Stimulated activated naive CD8-positive, alpha-beta T cell treated with anti-CD3 and anti-CD28 coated beads, Interleukin-15, Interleukin-2, amounts not matched to agents 100 ng/mL and 50 ng/mL, for 24 hours (primary cell): ENCODE measurements at regions not wholly inside any gene's neighbourhood (a gene's known extent, or its start where the extent isn't known, plus 50 kb on each side); places are given as distances from the start of the nearest gene placed in this dataset.

Experiments used
- H3K27ac Mint-ChIP-seq: one replicate; pipeline ENCODE4 v1.8.0; 2021; ENCODE audit warnings: mild to moderate bottlenecking, mixed read lengths
- H3K27me3 Mint-ChIP-seq: one replicate; pipeline ENCODE4 v1.8.0; 2021; ENCODE audit warnings: mixed read lengths
- H3K36me3 Mint-ChIP-seq: one replicate; pipeline ENCODE4 v1.8.0; 2021; ENCODE audit warnings: low read depth, mixed read lengths
- H3K4me1 Mint-ChIP-seq: one replicate; pipeline ENCODE4 v1.8.0; 2021; ENCODE audit warnings: low read depth, mixed read lengths
- H3K4me3 Mint-ChIP-seq: one replicate; pipeline ENCODE4 v1.8.0; 2021; ENCODE audit warnings: mild to moderate bottlenecking, mixed read lengths
- H3K9me3 Mint-ChIP-seq: one replicate; pipeline ENCODE4 v1.8.0; 2021; ENCODE audit warnings: mixed read lengths

GRCh38 chr14:30204431-30204980 lies 276.9 kb upstream of the PRKD1 start:
- Mint-ChIP-seq H3K4me1 (no peaks in the 10 kb centered on the region), H3K27ac (no peak overlapping the region)

GRCh38 chr14:30209136-30209535 lies 281.5 kb upstream of the PRKD1 start:
- H3K27me3 Mint-ChIP-seq = no peaks in the 10 kb centered on the region
- no peaks in the 10 kb centered on the region for H3K36me3 Mint-ChIP-seq
- H3K4me1 Mint-ChIP-seq = no peaks in the 10 kb centered on the region
- no peak overlapping the region for H3K27ac Mint-ChIP-seq
- no peak overlapping the region for H3K4me3 Mint-ChIP-seq
- H3K9me3 Mint-ChIP-seq = no peaks in the 10 kb centered on the region

More at GRCh38 chr14:30204431-30204980, 276.9 kb upstream of the PRKD1 start:
- Mint-ChIP-seq H3K9me3 (no peaks in the 10 kb centered on the region), H3K27me3 (peaks cover 3% of the 10 kb centered on the region), H3K4me3 (no peak overlapping the region), H3K36me3 (no peaks in the 10 kb centered on the region)

- Mint-ChIP-seq H3K9me3 (no peaks in the 10 kb centered on the region), H3K27me3 (no peaks in the 10 kb centered on the region), H3K27ac (no peak overlapping the region), H3K4me3 (no peak overlapping the region), H3K4me1 (no peaks in the 10 kb centered on the region), H3K36me3 (no peaks in the 10 kb centered on the region)
These were observed 283.0 kb upstream of the PRKD1 start for GRCh38 chr14:30210630-30211029.

GRCh38 chr14:30211326-30211725 lies 283.7 kb upstream of the PRKD1 start:
- H3K27me3 Mint-ChIP-seq = no peaks in the 10 kb centered on the region
- no peaks in the 10 kb centered on the region for H3K36me3 Mint-ChIP-seq
- no peak overlapping the region for H3K4me3 Mint-ChIP-seq
- no peak overlapping the region for H3K27ac Mint-ChIP-seq
- no peaks in the 10 kb centered on the region for H3K4me1 Mint-ChIP-seq
- no peaks in the 10 kb centered on the region for H3K9me3 Mint-ChIP-seq

- Mint-ChIP-seq H3K4me1 (no peaks in the 10 kb centered on the region), H3K36me3 (no peaks in the 10 kb centered on the region), H3K4me3 (no peak overlapping the region), H3K27ac (no peak overlapping the region), H3K9me3 (no peaks in the 10 kb centered on the region), H3K27me3 (no peaks in the 10 kb centered on the region)
These were observed 286.4 kb upstream of the PRKD1 start for GRCh38 chr14:30214014-30214413.

- no peaks in the 10 kb centered on the region for H3K27me3 Mint-ChIP-seq
- H3K4me1 Mint-ChIP-seq = no peaks in the 10 kb centered on the region
- H3K36me3 Mint-ChIP-seq = no peaks in the 10 kb centered on the region
- no peaks in the 10 kb centered on the region for H3K9me3 Mint-ChIP-seq
- no peak overlapping the region for H3K4me3 Mint-ChIP-seq
- no peak overlapping the region for H3K27ac Mint-ChIP-seq
These were observed 286.9 kb upstream of the PRKD1 start for GRCh38 chr14:30214461-30215090.

- no peaks in the 10 kb centered on the region for H3K9me3 Mint-ChIP-seq
- no peaks in the 10 kb centered on the region for H3K36me3 Mint-ChIP-seq
- no peak overlapping the region for H3K27ac Mint-ChIP-seq
- H3K4me3 Mint-ChIP-seq = no peak overlapping the region
- H3K27me3 Mint-ChIP-seq = no peaks in the 10 kb centered on the region
- H3K4me1 Mint-ChIP-seq = no peaks in the 10 kb centered on the region
These were observed 291.3 kb upstream of the PRKD1 start for GRCh38 chr14:30218907-30219306.

- Mint-ChIP-seq H3K27ac (no peak overlapping the region), H3K27me3 (no peaks in the 10 kb centered on the region), H3K4me1 (no peaks in the 10 kb centered on the region), H3K4me3 (no peak overlapping the region), H3K9me3 (no peaks in the 10 kb centered on the region), H3K36me3 (no peaks in the 10 kb centered on the region)
These were observed 293.9 kb upstream of the PRKD1 start for GRCh38 chr14:30221546-30221945.

GRCh38 chr14:30223385-30223785 lies 295.7 kb upstream of the PRKD1 start:
- no peaks in the 10 kb centered on the region for H3K36me3 Mint-ChIP-seq

GRCh38 chr14:30223966-30224365 lies 296.3 kb upstream of the PRKD1 start:
- no peaks in the 10 kb centered on the region for H3K27me3 Mint-ChIP-seq
- H3K27ac Mint-ChIP-seq = no peak overlapping the region
- no peaks in the 10 kb centered on the region for H3K4me1 Mint-ChIP-seq
- H3K9me3 Mint-ChIP-seq = no peaks in the 10 kb centered on the region
- no peak overlapping the region for H3K4me3 Mint-ChIP-seq
- no peaks in the 10 kb centered on the region for H3K36me3 Mint-ChIP-seq

More at GRCh38 chr14:30223385-30223785, 295.7 kb upstream of the PRKD1 start:
- Mint-ChIP-seq H3K4me1 (no peaks in the 10 kb centered on the region), H3K9me3 (no peaks in the 10 kb centered on the region), H3K4me3 (no peak overlapping the region), H3K27ac (no peak overlapping the region), H3K27me3 (no peaks in the 10 kb centered on the region)

GRCh38 chr14:30225176-30225575 lies 297.5 kb upstream of the PRKD1 start:
- Mint-ChIP-seq H3K9me3 (no peaks in the 10 kb centered on the region), H3K36me3 (no peaks in the 10 kb centered on the region), H3K4me1 (no peaks in the 10 kb centered on the region), H3K27me3 (no peaks in the 10 kb centered on the region), H3K27ac (no peak overlapping the region), H3K4me3 (no peak overlapping the region)

GRCh38 chr14:30227436-30227835 lies 299.8 kb upstream of the PRKD1 start:
- H3K4me1 Mint-ChIP-seq = no peaks in the 10 kb centered on the region
- no peak overlapping the region for H3K4me3 Mint-ChIP-seq
- H3K9me3 Mint-ChIP-seq = no peaks in the 10 kb centered on the region

GRCh38 chr14:30227876-30228275 lies 300.2 kb upstream of the PRKD1 start:
- Mint-ChIP-seq H3K4me1 (no peaks in the 10 kb centered on the region), H3K27me3 (no peaks in the 10 kb centered on the region), H3K36me3 (no peaks in the 10 kb centered on the region), H3K9me3 (no peaks in the 10 kb centered on the region), H3K4me3 (no peak overlapping the region), H3K27ac (no peak overlapping the region)

More at GRCh38 chr14:30227436-30227835, 299.8 kb upstream of the PRKD1 start:
- Mint-ChIP-seq H3K27ac (no peak overlapping the region), H3K36me3 (no peaks in the 10 kb centered on the region), H3K27me3 (no peaks in the 10 kb centered on the region)

GRCh38 chr14:30230719-30231118 lies 303.1 kb upstream of the PRKD1 start:
- Mint-ChIP-seq H3K36me3 (no peaks in the 10 kb centered on the region), H3K27ac (no peak overlapping the region), H3K9me3 (peaks cover 4% of the 10 kb centered on the region), H3K4me3 (no peak overlapping the region), H3K4me1 (no peaks in the 10 kb centered on the region), H3K27me3 (no peaks in the 10 kb centered on the region)

- no peak overlapping the region for H3K27ac Mint-ChIP-seq
- no peaks in the 10 kb centered on the region for H3K36me3 Mint-ChIP-seq
- H3K4me3 Mint-ChIP-seq = no peak overlapping the region
- peaks cover 4% of the 10 kb centered on the region for H3K9me3 Mint-ChIP-seq
- H3K4me1 Mint-ChIP-seq = no peaks in the 10 kb centered on the region
- H3K27me3 Mint-ChIP-seq = no peaks in the 10 kb centered on the region
These were observed 307.3 kb upstream of the PRKD1 start for GRCh38 chr14:30234966-30235365.

GRCh38 chr14:30235485-30235884 lies 307.8 kb upstream of the PRKD1 start:
- Mint-ChIP-seq H3K4me1 (no peaks in the 10 kb centered on the region), H3K9me3 (peaks cover 4% of the 10 kb centered on the region), H3K36me3 (no peaks in the 10 kb centered on the region)

More at GRCh38 chr14:30235485-30235884, 307.8 kb upstream of the PRKD1 start:
- Mint-ChIP-seq H3K4me3 (no peak overlapping the region), H3K27me3 (no peaks in the 10 kb centered on the region), H3K27ac (no peak overlapping the region)
